Eye (tissue), 1 donor: ENCODE measurements at regions not wholly inside any gene's neighbourhood (a gene's known extent, or its start where the extent isn't known, plus 50 kb on each side); places are given as distances from the start of the nearest gene placed in this dataset.
A peak's percentile ranks its signal among the peaks of the same experiment; 100 is the strongest.

Source experiments
- DNase-seq: peaks from one replicate; pipeline ENCODE4 v3.0.0-alpha.2; 2015

- DNase-seq: no peak
Measured at GRCh38 chr5:145708169-145708568, 127.0 kb downstream of the PRELID2 start.

DNA sequence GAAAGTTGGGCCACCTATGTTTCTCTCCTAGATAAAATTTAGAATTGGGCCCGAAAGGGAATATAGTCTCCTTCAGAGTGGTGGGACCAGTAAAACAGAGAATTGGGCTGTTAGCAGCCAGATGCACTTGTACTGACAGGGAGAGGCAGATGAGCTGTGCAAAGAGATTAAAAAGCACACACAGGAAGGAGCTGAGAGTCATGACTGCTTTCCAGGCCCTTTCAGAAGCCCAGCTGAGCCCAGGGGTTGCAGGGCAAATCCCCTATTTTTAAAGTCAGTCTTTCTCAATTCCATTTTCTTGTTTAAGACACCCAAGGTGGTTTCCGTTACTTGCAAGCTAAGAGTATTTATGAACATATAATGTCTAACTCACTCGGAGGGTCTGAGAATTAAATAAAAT, 130.4 kb downstream of the PRELID2 start:
- DNase-seq: no peak

DNA sequence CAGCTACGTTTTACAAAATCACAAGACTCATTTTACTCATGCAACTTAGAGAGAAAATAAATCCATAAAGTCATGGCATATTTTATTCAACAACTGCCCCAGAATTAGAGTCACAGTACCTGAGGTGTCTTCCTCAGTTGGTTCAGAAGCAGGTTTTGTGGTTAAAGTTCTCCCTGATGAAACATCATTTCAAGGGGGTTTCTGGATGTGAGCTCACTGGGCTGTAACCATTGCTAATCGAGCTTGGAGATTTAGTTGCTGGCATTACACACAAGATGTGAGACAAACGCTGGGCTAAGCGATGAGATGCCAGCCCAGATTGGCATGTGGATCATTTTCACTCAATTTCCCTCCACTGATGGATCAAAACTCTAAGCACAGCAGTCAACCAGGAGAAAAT, 131.3 kb downstream of the PRELID2 start:
- DNase-seq: no peak

DNA sequence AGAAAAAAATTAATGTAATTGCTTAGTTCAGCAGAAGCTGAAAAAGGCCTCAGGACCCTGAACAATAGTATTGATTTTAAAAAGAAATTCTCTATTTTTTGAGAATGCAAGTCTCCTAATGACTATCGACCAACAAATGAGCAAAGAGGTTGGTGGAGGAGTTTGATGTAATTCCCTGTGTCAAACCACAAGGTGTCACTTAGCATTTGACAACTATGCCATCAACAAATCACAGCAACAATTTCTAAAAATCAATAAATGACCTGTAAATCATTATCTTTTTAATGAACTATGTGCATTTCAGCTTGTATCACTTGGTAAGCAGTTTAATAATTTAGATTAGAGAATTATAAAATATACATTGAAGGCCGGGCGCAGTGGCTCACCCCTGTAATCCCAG, 133.7 kb downstream of the PRELID2 start:
- DNase-seq: no peak

GRCh38 chr5:145699846-145700245, 135.3 kb downstream of the PRELID2 start:
- DNase-seq: no peak

DNA sequence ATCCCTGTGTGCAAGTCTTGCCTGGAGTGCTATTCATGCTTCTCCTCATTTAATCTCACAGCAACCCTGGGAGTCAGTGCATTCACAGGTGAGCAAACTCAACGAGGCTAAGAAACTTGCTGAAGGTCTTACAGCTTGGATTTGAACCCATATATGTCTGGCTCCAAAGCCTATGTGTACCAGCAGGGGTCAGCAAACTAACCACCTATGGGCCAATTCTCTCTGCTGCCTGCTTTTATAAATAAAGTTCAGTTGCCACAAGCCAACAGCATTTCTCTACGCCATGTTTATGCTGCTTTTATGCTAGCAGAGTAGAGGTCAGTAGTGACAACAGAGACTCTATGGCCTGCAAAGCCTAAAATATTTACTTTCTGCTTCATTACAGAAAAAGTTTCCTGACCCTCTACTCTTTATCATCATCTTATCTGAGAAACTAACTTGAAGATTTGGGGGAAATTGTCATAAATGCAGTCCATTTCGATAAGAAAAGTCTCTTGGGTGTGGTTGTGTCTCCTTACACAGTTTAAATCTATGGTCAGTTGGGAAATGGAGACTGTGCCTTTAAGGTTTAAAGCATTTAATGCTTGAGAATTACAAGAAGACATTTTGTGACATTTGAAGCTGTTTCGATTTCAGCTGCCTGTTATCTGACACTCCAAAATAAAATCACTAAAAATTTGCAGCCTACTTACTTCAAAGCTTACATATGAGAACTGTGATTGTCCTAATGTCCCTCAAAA, 137.7 kb downstream of the PRELID2 start:
- DNase-seq: no peak

GRCh38 chr5:145689235-145689634, 145.9 kb downstream of the PRELID2 start:
- no peak for DNase-seq

DNA sequence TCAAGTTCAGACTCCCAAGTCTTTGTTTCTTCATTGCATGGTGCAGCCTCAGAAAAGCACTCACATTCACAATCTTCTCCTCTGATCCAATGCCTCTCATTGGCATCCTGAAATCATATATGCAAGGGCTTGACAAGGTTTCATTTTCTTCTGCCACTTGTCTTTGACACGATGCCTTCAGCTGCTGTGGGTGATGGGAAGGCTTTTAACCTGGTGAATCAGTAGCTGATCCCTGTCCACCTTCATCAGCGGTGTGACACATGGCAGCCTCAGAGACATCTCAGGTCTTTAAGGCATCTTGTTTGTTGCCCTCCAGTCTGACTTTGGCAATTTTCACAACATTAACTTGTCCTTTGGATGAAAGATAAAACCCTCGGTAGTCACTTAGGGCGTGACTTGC, 147.2 kb downstream of the PRELID2 start:
- DNase-seq: no peak

GRCh38 chr5:145685417-145685816, 149.7 kb downstream of the PRELID2 start:
- DNase-seq: no peak

DNA sequence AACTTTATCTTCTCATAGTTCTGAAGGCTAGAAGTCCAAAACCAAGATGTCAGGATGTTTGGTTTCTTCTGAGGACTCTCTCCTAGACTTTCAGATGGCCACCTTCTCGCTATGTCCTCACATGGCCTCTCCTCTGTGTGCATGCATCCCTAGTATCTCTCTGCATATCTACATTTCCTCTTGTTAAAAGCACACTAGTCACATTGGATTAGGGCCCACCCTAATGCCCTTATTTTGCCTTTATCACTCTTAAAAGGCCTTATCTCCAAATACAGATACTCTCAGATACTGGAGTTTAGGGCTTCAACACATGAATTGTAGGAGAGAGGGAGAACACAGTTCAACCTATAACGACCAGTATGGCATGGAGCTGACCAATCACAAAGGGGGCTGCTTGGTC, 151.7 kb downstream of the PRELID2 start:
- no peak for DNase-seq

DNA sequence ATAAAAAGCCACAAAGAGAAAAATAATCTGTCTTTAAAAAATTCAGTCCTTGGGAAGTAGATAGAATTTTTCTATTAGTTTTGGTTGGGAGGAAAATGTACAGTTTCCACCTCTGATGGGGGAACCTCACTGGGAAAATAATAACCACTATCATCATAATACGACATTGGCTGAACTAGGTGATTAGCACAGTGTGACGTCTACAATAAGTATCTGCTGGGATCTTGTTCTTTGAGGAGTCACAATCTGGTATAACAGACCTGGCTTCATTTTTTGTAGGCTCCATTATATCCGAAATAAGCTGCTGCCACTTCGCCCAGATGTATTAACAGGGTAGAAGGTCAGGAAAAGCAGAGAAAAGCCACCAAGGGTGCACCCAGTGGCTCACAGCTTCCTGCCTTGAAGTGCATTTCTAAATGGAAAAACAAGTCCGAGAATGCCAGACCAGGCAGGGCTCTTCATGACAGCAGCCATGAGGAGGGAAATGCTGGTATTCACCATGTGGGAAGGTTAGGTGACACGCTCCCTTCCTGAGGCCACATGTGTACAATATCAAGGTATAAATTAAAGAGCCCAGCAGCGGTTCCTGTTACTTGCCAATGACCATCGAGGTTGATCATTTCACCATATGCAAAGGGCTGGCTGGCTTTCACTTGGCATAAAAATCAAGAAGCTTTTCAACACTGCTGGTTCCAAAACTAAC, 152.8 kb downstream of the PRELID2 start:
- DNase-seq: no peak

DNA sequence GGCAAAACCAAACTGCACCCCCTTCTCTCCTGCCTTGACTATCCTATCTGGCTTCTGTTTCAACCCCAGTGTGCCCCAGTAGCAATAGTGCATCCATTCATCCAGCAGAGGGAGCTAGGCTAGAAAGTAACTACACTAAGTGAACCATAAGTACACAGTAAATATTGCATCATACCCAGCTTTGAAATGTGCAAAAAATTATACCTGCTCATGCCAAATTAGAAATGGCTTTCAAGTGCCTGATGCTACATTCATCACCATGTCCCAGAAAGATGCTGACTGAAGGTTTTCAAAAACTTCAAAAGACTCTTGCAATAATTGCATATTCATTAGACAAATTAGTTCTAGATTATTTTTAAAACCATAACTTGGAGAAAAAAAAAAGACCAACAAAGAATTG, 153.5 kb downstream of the PRELID2 start:
- peak; percentile 71 for DNase-seq

GRCh38 chr5:145681216-145681615, 153.9 kb downstream of the PRELID2 start:
- DNase-seq: no peak

DNA sequence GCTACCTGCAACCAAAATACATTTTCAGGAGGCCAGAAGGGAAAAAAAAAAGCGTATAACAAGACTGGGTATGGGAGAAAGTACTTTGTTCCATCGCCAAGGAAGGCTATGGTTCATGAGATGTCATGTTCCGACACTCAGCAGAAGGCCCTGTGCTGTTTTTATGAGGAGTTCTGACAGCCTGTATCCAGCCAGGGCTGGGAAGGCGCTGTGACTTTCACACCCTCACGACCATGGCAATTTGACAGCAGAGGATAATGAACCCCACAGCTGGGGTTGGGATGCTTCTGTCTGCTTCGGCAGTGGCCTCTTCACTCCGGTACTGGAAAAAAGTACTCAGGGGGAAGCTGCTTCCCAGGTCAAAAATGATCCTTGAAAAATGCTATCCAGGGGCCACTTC, 154.4 kb downstream of the PRELID2 start:
- DNase-seq: no peak

DNA sequence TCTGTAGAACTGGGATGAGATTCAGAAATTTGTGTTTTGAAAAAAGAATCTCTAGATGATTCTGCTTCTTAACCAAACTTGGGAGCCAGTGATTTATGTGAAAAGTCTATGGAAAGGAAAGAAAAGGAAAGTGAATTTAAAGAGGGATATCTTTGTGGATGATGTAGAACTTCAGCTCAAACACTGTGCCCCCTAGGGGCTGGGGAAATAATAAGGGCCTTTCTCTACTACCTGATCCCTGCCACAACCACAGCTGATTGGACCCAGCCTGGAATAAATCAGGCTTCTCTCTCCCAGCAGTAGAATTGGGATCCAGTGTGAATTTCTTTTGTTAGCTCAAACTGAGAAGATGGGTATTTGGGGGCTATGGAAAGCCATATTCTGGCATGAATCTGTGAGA, 155.0 kb downstream of the PRELID2 start:
- DNase-seq: no peak

GRCh38 chr5:145678255-145678654, 156.9 kb downstream of the PRELID2 start:
- DNase-seq: no peak

DNA sequence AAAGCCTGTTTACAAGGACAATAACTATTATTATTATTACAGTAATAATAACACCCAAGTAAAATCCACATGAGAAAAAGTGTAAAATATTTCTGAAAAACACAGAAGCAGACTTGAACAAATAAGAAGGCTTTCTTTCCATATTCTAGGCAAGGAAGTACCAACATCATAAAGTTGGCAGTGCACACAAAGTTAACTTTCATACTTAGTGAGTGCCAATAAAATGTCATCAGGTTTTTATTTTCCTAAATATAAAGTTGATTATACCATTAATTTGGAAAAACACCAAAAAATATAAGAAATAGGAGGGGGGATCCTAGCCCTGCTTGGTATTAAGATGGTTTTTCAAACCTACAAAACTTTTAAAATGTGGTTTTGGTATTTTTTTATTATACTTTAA, 161.4 kb downstream of the PRELID2 start:
- DNase-seq: no peak

DNA sequence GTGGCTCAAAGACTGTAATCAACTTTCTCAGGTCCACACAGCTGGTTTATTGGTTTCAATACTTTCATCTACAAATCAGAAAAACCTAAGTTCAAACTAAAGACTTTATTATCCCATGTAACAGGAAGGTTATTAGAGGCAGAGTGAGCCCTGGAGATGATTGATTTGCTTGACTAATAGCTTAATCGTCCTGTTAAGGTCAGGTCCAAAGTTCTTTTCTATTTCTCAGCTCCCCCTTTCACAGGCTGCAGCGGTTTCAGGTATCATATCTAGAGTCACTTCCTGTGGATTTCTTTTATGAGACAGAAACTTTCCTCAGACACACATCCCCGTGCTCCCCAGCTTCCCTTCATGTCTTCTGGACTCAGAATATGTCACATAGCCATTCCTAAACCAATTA, 166.4 kb downstream of the PRELID2 start:
- DNase-seq: no peak

DNA sequence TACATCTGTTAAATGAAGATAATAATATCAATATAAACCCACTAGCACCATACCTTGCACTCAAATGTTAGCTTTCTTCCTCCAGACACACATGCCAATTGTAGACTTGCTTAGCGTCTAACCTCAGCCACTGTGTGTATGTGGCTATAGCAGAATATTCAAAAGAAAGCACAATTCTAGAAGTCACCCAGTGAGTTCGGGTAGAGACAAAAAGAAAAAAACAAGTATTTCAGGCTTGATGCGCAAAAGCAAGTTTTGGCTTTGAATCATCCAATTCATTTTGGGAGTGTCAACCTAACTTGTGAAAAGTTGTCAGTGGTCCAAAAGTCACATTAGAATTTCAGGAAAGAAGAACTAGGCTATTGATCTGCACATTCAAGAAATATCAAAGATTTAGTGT, 167.4 kb downstream of the PRELID2 start:
- DNase-seq: no peak

DNA sequence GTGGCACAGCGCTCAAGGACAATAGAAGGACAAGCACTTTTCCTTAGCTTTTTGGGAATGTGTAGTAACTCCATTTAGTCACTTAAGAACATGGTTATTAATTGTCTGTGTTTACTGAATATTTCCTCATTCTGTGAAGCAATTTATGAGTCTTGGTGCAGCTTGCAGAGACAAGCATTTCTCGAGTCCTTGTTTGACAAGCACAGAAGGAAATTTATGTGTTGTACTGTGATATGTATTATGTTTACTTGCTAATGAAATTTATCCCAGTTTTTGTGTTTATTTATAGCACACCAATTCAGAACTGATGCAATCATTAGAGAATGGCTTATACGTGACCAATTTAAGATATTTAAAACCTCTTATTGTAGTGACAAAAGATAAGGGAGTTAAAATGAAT, 168.6 kb downstream of the PRELID2 start:
- no peak for DNase-seq

DNA sequence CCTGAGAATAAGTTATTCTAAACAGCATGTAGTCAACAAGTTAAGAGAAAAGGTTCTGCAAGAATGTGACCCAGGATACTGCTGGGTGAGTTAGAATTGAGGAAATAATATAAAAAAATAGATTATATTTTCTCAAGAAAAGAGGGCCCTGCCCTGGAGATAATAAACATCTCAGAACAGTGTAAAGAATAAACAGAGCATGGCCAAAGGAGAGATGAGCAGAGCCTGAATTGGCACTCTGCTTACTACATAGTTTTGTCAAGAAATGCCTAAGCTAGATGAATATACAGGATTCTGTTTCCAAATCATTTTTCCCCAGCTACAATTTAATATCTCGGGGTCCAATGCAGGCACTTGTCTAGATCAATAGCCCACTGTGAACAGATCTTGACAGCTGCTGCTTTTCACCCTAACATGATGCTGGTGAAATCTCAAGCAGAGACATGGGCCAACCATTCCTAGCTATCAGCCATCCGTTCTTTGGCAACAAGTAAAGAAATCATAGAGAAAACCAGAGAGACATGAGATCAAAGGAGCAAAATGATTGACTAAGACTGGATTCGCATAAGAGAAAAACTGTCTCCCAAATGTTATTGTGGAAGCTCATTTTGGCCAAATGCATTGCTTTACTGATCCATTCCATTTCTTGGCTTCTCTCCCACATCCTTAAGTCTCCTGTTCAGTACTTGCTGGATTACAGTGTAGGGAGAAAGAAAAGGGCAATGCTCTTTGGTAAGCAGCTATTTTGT, 173.2 kb downstream of the PRELID2 start:
- DNase-seq: peak; percentile 27

DNA sequence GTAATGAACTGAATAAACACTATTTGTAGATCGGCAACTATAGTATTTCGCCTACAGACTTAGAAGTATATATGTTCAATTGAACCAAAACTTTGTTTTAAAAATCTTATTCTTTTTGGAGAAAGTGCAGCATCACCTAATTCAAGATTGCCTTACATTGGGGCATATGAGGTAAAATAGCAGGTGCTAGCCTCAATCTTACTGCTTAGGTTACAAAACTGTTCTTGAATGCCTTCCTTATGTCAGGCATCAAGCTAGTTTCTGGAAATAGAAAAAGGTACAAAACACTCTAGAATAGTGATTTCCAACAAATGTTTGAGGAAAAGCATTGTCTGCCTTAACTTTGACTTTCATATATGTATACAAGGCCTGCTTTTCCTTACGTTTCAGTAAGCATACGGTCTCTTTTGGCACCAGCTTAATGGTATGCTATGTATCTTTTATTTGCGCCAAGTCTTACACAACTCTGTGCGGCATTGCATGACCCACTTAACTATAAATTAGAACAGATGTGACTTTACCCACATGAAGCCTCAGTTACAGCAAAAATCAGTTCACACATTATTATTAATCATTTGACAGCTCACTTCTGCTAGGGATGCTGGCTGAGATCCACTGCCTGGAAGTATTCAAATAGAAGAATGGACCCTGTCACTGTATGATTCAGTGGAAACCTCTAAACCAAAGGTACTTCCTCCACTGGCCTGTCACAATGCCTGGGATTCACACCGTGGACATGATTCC, 174.1 kb downstream of the PRELID2 start:
- DNase-seq: peak; percentile 46

GRCh38 chr5:145658435-145658834, 176.7 kb downstream of the PRELID2 start:
- no peak for DNase-seq
